ENCODE measurements at regions not wholly inside any gene's neighbourhood (a gene's known extent, or its start where the extent isn't known, plus 50 kb on each side); places are given as distances from the start of the nearest gene placed in this dataset.
"Not testable (repeated sequence)": the region's sequence is repeated elsewhere in the genome, so short reads cannot be mapped to it uniquely, and the experiment has no call there.

GRCh38 chr13:87249847-87250246, 421.3 kb upstream of the SLITRK5 start:
- TF ChIP-seq CTCF (conservative IDR thresholded peaks at IDR 0.05): peak; percentile 30
- not testable (repeated sequence) for TF ChIP-seq ZFX (IDR thresholded peaks at IDR 0.05)
